SU-DHL-6 (cell line): ENCODE measurements at regions not wholly inside any gene's neighbourhood (a gene's known extent, or its start where the extent isn't known, plus 50 kb on each side); places are given as distances from the start of the nearest gene placed in this dataset.

ENCODE experiments used
- CTCF ChIP-seq: fragments of 200-600 bp; sonication (generic); IDR thresholded peaks from one replicate; pipeline ENCODE4 v1.5.1; 2017; ENCODE audit warnings: antibody characterized with exemption, mild to moderate bottlenecking, low read length, moderate library complexity; ENCODE audit not compliant: insufficient read depth, poor library complexity, severe bottlenecking
- EZH2phosphoT487 ChIP-seq: fragments of 200-600 bp; sonication (generic), shearing (Covaris generic); conservative IDR thresholded peaks from 2 replicates; pipeline ENCODE4 v1.6.1; 2018; ENCODE audit warnings: mild to moderate bottlenecking, antibody characterized with exemption, low read length, moderate library complexity, mixed read lengths

GRCh38 chr3:117450026-117450425 lies 740.4 kb downstream of the TUSC7 start:
- TF ChIP-seq CTCF (no peak), EZH2phosphoT487 (no peak)
